ENCODE measurements at regions not wholly inside any gene's neighbourhood (a gene's known extent, or its start where the extent isn't known, plus 50 kb on each side); places are given as distances from the start of the nearest gene placed in this dataset.
"Not testable (repeated sequence)": the region's sequence is repeated elsewhere in the genome, so short reads cannot be mapped to it uniquely, and the experiment has no call there.

DNA sequence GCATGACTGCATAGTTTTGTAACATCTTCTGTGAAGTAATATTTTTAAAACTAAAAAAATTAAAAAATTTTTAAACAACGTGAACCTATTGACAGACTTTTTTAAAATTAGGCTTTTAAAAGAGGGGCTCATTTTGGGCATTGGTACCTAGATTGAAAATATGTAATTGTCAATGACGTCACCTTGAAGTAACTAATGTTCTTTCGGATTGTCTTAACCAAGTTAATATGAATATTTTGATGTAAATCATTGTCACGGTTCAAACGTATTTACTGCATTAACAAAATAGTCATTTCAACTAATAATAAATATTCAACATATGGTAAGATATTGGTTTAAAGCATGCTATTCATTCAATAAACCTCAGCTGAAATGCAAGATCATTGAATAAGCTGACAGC lies 719.8 kb downstream of the ANKRD7 start:
- Mint-ChIP-seq H3K9me3 (ENCODE audit: unreplicated experiment) (no peaks in the 10 kb centered on the region), H3K36me3 (ENCODE audit: unreplicated experiment) (no peaks in the 10 kb centered on the region), H3K4me1 (ENCODE audit: low read depth, unreplicated experiment) (no peaks in the 10 kb centered on the region), H3K27ac (ENCODE audit: unreplicated experiment) (no peak overlapping the region), H3K27me3 (ENCODE audit: unreplicated experiment) (peaks cover 1% of the 10 kb centered on the region), H3K4me3 (ENCODE audit: unreplicated experiment) (no peak overlapping the region)
- TF ChIP-seq CTCF (IDR thresholded peaks at IDR 0.05; ENCODE audit: partially characterized antibody, unreplicated experiment): no peak
- DNase-seq: no peak

GRCh38 chr7:118945911-118946682 lies 721.6 kb downstream of the ANKRD7 start:
- Mint-ChIP-seq H3K4me3 (ENCODE audit: unreplicated experiment) (no peak overlapping the region), H3K9me3 (ENCODE audit: unreplicated experiment) (peaks cover 2% of the 10 kb centered on the region), H3K27ac (ENCODE audit: unreplicated experiment) (no peak overlapping the region), H3K4me1 (ENCODE audit: low read depth, unreplicated experiment) (peaks cover 5% of the 10 kb centered on the region), H3K27me3 (ENCODE audit: unreplicated experiment) (peaks cover 1% of the 10 kb centered on the region), H3K36me3 (ENCODE audit: unreplicated experiment) (no peaks in the 10 kb centered on the region)
- no peak for DNase-seq
- TF ChIP-seq CTCF (IDR thresholded peaks at IDR 0.05; ENCODE audit: partially characterized antibody, unreplicated experiment): no peak

- Mint-ChIP-seq H3K27ac (ENCODE audit: unreplicated experiment) (no peak overlapping the region), H3K36me3 (ENCODE audit: unreplicated experiment) (no peaks in the 10 kb centered on the region), H3K4me1 (ENCODE audit: low read depth, unreplicated experiment) (peaks cover 6% of the 10 kb centered on the region), H3K27me3 (ENCODE audit: unreplicated experiment) (peaks cover 1% of the 10 kb centered on the region), H3K4me3 (ENCODE audit: unreplicated experiment) (no peak overlapping the region), H3K9me3 (ENCODE audit: unreplicated experiment) (peaks cover 3% of the 10 kb centered on the region)
- DNase-seq: no peak
- TF ChIP-seq CTCF (IDR thresholded peaks at IDR 0.05; ENCODE audit: partially characterized antibody, unreplicated experiment): no peak
These were observed 724.0 kb downstream of the ANKRD7 start for GRCh38 chr7:118948508-118948907.

GRCh38 chr7:118949031-118949430 lies 724.5 kb downstream of the ANKRD7 start:
- DNase-seq: no peak
- no peaks in the 10 kb centered on the region for H3K36me3 Mint-ChIP-seq (ENCODE audit: unreplicated experiment)
- H3K4me3 Mint-ChIP-seq (ENCODE audit: unreplicated experiment): no peak overlapping the region
- no peak for TF ChIP-seq CTCF (IDR thresholded peaks at IDR 0.05; ENCODE audit: partially characterized antibody, unreplicated experiment)
- H3K27ac Mint-ChIP-seq (ENCODE audit: unreplicated experiment): no peak overlapping the region
- H3K9me3 Mint-ChIP-seq (ENCODE audit: unreplicated experiment): peaks cover 3% of the 10 kb centered on the region
- peaks cover 6% of the 10 kb centered on the region for H3K4me1 Mint-ChIP-seq (ENCODE audit: low read depth, unreplicated experiment)
- H3K27me3 Mint-ChIP-seq (ENCODE audit: unreplicated experiment): peaks cover 1% of the 10 kb centered on the region

- H3K27ac Mint-ChIP-seq (ENCODE audit: unreplicated experiment); H3K27me3 Mint-ChIP-seq (ENCODE audit: unreplicated experiment); H3K4me3 Mint-ChIP-seq (ENCODE audit: unreplicated experiment); DNase-seq; H3K9me3 Mint-ChIP-seq (ENCODE audit: unreplicated experiment); H3K36me3 Mint-ChIP-seq (ENCODE audit: unreplicated experiment); H3K4me1 Mint-ChIP-seq (ENCODE audit: low read depth, unreplicated experiment): not testable (repeated sequence)
These were observed 731.8 kb downstream of the ANKRD7 start for GRCh38 chr7:118956285-118956684.

All from glutamatergic neuron (in vitro differentiated cells).